ENCODE measurements at regions not wholly inside any gene's neighbourhood (a gene's known extent, or its start where the extent isn't known, plus 50 kb on each side); places are given as distances from the start of the nearest gene placed in this dataset.

DNA sequence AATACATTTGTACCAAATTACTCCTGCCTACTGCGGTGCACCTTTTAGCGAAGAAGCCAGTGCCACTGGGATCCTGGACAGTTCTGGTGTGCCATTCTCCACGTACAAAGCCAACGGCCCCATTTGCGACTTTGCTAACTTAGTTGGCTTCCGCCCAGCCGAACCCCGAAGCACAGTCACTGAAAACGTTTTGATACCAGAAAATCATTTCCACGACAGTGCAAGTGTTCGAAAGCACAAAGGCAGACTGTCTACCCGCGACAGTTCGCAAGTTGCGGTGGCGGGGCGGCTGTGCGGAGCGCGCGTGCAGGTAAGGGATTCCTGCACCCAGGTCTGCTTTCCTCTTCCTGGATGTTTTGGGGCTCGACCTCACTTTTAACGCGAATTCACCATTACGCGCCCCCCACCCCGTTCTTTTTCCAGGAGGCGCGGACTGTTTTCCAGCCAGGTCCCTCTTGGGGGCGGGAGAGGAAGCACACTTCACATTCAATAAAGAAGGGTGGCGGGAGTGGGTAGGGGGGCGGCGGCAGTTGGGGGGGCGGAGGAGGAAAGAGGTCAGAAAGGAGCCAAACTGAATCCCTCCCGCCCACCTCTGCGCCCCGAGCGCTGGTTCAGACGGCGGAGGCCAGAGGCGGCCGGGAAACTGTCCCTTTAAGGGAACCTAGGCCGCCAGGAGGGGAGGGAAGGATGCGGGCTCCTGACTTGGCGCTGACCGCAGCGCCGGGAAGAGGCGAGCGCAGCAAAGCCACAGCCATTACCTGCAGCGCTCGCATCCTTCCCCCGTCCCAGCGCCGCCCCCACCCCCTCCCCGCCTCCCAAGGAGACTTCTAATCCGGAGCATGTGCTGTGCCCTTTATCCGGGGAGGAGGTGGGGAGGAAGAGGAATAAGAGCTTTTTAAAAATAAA lies 107.4 kb upstream of the KCTD1 start:
- in situ Hi-C loops (cut with MboI; ENCODE audit: low sequenced_read_pairs in 4 of 4), result loop anchor here in 1 of 4 donors (10.0 kb wide), 2 partner anchors 271 to 351 kb away; no protein-coding TSS in a partner anchor
- peak; percentile 23 to 40 for DNase-seq
- Histone ChIP-seq H3K4me3 (peak overlapping the region; percentile 59 to 88 (median 63)), H3K36me3 (no peaks in the 10 kb centered on the region), H3K27ac (peak overlapping the region; percentile 27 to 66 (median 38)), H3K4me1 (peaks cover 13 to 15% of the 10 kb centered on the region in 2 donors), H3K9me3 (no peaks in the 10 kb centered on the region), H3K27me3 (peaks cover 21 to 52% (median 24%) of the 10 kb centered on the region in 3 donors)
- ATAC-seq, result peak; percentile 65 to 78
- intact Hi-C loops (cut with DNase I; ENCODE audit: low total_unique reads), result loop anchor here (5.0 to 10.0 kb wide), 4 partner anchors 108 to 561 kb away; partner anchors contain the start of genes KCTD1 and SS18
- no peak for TF ChIP-seq POLR2A (IDR thresholded peaks at IDR 0.05)
- TF ChIP-seq, protein P1, sequence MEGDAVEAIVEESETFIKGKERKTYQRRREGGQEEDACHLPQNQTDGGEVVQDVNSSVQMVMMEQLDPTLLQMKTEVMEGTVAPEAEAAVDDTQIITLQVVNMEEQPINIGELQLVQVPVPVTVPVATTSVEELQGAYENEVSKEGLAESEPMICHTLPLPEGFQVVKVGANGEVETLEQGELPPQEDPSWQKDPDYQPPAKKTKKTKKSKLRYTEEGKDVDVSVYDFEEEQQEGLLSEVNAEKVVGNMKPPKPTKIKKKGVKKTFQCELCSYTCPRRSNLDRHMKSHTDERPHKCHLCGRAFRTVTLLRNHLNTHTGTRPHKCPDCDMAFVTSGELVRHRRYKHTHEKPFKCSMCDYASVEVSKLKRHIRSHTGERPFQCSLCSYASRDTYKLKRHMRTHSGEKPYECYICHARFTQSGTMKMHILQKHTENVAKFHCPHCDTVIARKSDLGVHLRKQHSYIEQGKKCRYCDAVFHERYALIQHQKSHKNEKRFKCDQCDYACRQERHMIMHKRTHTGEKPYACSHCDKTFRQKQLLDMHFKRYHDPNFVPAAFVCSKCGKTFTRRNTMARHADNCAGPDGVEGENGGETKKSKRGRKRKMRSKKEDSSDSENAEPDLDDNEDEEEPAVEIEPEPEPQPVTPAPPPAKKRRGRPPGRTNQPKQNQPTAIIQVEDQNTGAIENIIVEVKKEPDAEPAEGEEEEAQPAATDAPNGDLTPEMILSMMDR (IDR thresholded peaks at IDR 0.05 in 4 of 5, conservative IDR thresholded peaks at IDR 0.05 in 1 of 5), result peak in 2 of 5 experiments; percentile 20 to 25

DNA sequence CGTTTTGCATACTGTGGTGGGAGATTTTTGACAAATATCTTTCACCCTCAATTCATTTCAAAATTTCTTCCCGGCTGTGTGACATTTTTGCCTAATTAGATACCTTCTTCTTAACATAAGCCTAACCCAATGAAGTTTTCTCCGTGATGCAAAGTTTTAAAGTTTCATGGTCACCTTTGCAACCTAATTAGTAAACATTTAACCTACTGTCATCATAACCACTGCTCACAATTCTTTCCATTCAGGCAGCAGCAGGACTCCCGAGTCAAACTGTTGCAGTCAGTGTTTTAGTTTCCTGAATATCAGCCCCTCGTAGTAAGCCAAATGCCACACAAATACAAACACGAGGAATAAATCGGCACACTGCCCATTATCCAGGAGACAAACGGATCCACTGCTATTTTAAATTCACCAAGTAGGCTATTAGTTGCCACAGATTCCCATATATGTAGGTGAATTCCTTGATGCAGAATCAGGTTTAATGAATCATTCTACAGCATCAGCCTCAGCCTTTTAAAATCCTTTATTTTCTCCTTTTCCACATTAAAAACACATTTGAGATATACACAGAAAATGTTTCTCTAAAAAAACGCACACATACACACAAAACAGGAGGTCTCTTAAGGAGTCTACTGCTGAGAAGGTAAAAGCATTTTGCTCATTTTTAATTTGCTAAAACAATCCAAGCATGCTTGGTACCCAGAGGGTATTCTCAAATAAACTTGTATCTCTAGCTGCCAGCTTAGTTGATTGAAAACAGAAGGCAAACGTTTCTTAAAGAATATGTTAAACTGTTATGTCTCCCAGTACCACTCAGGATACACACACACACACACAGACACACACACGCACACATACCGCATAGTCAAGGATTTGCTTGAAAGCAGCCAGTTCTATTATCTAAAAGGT lies 106.5 kb upstream of the KCTD1 start:
- Histone ChIP-seq H3K4me1 (peaks cover 13 to 15% of the 10 kb centered on the region in 2 donors), H3K27me3 (peaks cover 16 to 44% (median 17%) of the 10 kb centered on the region in 3 donors), H3K36me3 (no peaks in the 10 kb centered on the region), H3K4me3 (peak overlapping the region in 2 of 4 donors; percentile 63 to 88), H3K9me3 (no peaks in the 10 kb centered on the region), H3K27ac (no peak overlapping the region)
- no peak for DNase-seq
- no peak for TF ChIP-seq POLR2A (IDR thresholded peaks at IDR 0.05)
- TF ChIP-seq, protein P1 (IDR thresholded peaks at IDR 0.05 in 4 of 5, conservative IDR thresholded peaks at IDR 0.05 in 1 of 5), result no peak
- in situ Hi-C loops (cut with MboI; ENCODE audit: low sequenced_read_pairs in 4 of 4) (loop anchor here in 1 of 4 donors (10.0 kb wide), 2 partner anchors 270 to 350 kb away; no protein-coding TSS in a partner anchor), intact Hi-C loops (cut with DNase I; ENCODE audit: low total_unique reads) (loop anchor here (5.0 to 10.0 kb wide), 4 partner anchors 108 to 560 kb away; partner anchors contain the start of genes KCTD1 and SS18)
- no peak for ATAC-seq

DNA sequence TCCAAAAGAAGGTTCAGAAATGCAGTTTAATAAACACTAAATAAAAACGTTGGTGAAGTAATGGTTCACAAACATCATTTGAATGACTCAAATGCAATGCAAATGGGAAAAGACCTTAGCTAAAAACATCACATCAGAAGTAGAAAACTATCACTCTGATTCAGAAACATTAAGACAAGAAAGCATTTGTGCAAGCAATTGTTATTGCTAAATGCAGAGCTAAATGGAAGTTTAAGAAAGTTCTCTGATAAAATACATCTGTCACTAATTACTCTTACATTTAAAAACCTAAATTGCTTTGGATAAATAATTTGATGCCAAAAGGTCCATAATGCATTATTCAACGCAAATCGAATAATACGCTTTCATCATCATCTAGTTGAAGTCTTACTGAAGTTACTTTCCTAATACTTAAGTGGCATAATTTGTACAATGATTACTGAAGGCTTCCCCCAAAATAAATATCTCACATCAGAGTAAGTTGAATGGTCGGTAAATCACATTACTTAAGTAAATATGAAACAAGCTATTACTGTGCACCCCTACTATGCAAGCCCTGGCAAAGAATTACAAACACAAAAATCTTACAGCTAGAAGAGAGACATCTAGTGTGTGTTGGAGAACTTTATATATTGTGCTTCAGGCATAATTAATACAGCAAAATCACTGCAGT lies 105.7 kb upstream of the KCTD1 start:
- no peaks in the 10 kb centered on the region for H3K36me3 ChIP-seq
- H3K4me1 ChIP-seq, result peaks cover 13 to 15% of the 10 kb centered on the region in 2 donors
- H3K27ac ChIP-seq, result no peak overlapping the region
- in situ Hi-C loops (cut with MboI; ENCODE audit: low sequenced_read_pairs in 4 of 4) (loop anchor here in 1 of 4 donors (10.0 kb wide), 2 partner anchors 269 to 349 kb away; no protein-coding TSS in a partner anchor), intact Hi-C loops (cut with DNase I; ENCODE audit: low total_unique reads) (loop anchor here (10.0 kb wide), 1 partner anchor 559 kb away; the partner anchor contains the start of gene SS18)
- no peak overlapping the region for H3K4me3 ChIP-seq
- no peak for ATAC-seq
- H3K27me3 ChIP-seq, result peaks cover 9 to 37% (median 11%) of the 10 kb centered on the region in 3 donors
- H3K9me3 ChIP-seq, result no peaks in the 10 kb centered on the region
- no peak for TF ChIP-seq POLR2A (IDR thresholded peaks at IDR 0.05)
- TF ChIP-seq, protein P1 (IDR thresholded peaks at IDR 0.05 in 4 of 5, conservative IDR thresholded peaks at IDR 0.05 in 1 of 5), result no peak
- DNase-seq, result no peak

DNA sequence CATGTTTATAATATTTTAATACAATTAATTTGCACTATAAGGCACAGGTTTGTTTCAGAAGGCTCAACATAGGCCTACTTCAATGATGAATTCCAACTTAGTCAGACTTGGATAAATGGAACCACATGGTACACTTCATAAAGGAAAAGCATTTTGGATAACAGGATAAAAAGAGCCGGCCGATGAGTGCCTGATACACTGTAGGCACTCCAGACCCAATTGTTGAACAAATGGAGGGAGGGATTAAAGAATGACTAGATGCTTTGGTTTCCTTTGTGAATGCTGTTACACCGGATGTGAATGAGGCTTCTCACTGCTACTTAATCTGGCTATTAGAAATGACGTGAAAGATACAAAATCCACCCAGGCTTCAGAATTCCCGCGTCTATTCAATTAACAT lies 104.1 kb upstream of the KCTD1 start:
- Histone ChIP-seq H3K36me3 (no peaks in the 10 kb centered on the region), H3K27me3 (peaks cover 0 to 23% (median 6%) of the 10 kb centered on the region in 3 donors), H3K9me3 (no peaks in the 10 kb centered on the region), H3K4me3 (no peak overlapping the region), H3K27ac (no peak overlapping the region), H3K4me1 (peaks cover 8 to 10% of the 10 kb centered on the region in 2 donors)
- in situ Hi-C loops (cut with MboI; ENCODE audit: low sequenced_read_pairs in 4 of 4) (loop anchor here in 1 of 4 donors (10.0 kb wide), 2 partner anchors 268 to 348 kb away; no protein-coding TSS in a partner anchor), intact Hi-C loops (cut with DNase I; ENCODE audit: low total_unique reads) (loop anchor here (10.0 kb wide), 1 partner anchor 558 kb away; the partner anchor contains the start of gene SS18)
- ATAC-seq, result no peak
- TF ChIP-seq POLR2A (IDR thresholded peaks at IDR 0.05), result no peak
- TF ChIP-seq, protein P1 (IDR thresholded peaks at IDR 0.05 in 4 of 5, conservative IDR thresholded peaks at IDR 0.05 in 1 of 5), result no peak
- DNase-seq, result no peak

Measured in gastrocnemius medialis (tissue), 4 donors.